GM21447 (cell line): ENCODE measurements at regions not wholly inside any gene's neighbourhood (a gene's known extent, or its start where the extent isn't known, plus 50 kb on each side); places are given as distances from the start of the nearest gene placed in this dataset.

ENCODE experiments used
- ATAC-seq: cut with Tn5 transposase; IDR thresholded peaks from one replicate; pipeline ENCODE4 v1.9.1; 2021; ENCODE audit not compliant: unreplicated experiment

DNA sequence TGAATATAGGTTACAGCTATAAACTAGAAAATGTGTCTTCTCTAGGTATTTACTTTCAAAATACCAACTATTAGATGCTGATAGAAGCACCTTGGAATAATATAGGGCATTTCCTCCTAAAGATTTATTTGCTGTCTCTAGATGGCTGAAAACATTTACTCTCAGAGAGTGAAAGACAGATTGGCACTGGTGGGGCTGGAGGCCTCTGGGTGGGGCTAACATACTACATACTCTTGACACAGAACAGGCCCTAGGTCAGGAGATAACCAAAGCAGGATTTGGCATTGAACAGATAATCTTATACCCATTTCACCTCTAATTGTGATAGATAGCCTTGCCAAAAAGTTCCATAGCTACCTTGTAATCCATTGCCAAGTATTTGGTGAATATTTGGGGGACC, 253.3 kb upstream of the TBC1D5 start:
- ATAC-seq = no peak

DNA sequence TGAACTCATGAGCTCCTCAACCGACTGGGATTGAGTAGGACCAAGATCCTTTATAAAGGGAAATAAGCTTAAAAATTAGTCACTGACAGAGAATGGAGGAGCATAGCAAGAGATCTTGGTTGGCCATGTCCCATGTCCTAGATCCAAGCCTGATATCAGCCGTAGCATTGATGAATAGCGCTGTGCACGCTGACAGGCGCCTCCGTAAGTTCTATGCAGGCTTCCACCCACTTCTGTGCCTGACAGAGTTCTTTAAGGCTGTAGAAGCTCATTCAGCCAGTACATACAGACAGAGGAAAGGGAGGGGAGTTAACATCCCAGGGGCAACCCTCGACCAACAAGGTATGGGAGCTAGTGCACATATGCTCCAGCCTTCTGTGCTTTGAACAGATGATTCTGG, 251.7 kb upstream of the TBC1D5 start:
- ATAC-seq = no peak

DNA sequence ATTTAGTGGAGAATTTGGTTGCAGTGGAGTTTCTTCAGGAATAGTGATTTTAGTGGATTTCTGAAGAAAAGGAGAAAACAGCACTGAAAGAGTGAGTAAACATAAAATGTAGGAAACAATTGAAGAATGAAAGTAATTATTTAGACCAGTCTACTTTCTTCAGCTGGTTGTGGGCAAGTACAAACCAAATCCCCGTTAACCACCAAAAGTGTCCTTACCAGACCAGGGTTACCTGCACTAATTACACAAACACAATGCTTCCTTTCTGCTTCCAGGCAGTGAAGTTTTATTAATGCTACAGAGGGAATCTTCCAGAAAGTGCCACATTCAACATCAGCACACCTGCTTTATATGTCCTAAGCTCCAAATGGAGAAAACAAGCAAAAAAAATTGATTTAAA, 248.0 kb upstream of the TBC1D5 start:
- no peak for ATAC-seq

DNA sequence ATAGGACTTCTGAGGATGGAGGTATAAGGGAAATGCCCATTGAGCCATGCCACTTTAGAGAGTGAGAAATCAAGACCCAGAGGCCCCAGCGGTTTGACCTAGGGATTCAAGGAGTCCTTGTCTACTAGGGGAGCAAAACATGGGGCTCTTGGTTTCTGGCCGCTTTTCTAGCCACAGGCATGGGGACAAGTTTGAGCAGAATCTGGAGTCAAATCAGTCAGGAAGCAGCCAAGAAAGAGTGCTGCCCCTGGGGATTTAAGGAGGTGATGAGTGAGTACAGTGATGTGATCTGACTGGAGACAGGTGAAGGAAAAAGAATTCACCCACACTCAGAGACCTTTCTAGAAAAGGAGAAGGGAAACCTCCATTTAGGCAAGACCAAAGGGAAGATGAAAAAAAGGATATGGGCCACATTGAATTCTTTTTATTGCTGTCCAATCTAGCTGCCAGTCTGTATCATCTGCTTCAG, 244.0 kb upstream of the TBC1D5 start:
- ATAC-seq = no peak

DNA sequence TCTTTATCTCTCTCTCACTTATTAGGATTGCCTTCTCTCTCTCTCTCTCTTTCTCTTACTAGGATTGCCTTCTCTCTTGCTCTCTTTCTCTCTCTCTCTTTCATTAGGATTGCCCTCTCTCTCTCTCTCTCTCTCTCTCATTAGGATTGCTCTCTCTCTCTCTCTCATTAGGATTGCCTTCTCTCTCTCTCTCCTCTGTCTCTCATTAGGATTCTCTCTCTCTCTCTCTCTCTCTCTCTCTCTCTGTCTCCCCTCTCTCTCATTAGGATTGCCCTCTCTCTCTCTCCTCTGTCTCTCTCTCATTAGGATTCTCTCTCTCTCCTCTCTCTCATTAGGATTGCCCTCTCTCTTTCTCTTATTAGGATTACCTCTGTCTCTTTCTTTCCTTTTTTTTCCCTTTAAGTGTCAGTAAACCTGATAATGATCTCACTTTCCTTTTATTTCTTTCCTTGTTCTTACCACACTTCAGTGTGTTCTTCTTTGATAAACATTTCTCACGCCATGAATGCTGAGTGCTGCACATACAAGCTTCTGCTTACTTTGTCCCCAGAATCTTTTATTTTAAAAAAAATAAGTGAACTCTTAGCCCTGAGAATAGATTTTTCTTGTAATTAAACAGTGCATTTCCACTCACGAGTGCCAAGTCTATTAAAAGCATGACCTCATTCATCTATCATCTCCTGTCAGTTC, 243.4 kb upstream of the TBC1D5 start:
- no peak for ATAC-seq

DNA sequence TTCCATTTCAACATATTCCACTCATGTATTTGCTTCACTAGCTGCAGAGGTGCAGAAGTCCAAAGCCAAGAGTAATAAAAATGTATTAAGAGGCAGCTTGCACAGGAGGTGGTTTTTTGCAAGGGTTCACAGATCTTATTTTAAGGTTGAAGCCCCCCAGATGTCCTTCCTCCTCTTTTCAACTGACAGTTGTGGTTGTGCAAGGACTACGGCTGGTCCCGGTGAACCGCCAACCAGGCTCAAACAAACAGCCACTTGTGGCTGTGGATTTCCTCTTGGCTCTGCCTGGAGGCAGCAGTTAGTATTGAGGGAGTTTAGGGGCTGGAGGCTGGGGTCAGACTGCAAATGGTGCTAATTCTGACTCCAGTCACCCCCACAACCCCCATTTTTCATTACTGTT, 240.7 kb upstream of the TBC1D5 start:
- ATAC-seq = no peak

DNA sequence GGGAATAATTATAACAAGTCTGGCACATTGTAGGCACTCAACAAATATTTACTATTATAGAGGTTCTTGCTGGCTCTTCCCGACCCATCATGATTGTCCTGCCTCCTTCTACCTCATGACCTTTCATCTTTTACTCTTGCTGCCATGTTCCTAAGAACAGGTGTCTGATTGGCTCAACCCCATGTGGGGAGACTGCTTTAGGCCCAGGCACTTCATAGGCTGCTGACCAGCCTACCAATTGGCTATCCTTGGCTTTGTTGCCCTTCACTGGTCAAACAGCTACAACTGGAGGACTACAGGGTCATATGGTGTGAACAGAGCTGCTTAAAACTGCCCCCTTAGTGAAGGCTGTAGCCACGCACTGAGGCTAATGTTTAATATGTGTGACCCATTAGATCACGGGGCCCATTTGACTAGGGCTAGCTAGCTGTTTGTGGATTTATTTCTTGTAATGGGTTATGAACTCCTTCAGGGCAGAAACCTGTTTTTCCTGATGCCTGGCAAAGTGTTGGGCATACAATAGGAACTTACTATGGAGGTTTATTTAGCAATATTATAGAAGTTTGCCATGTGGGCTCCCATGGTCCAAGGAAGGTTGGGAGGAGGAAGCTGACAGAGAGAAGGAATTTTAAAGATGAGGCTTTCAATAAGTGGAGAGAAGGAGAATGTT, 239.9 kb upstream of the TBC1D5 start:
- no peak for ATAC-seq

DNA sequence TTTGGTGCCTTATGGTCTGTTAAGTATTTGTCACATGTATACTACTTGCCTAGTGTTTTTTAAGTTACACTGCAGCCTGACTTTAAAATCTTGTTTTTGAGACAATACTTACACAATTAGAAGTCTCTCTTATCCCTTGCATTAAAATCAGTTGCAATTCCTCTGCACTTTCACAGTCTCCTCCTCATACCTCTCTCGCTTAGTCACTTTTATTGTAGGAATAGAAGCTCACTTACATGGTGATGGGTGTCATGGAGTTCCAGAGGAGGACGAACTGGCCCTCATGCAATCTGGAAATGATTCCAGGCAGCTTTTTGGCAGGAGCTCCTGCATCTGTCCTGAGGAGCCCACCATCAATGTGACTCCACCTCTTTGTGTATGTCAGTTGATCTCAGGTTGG, 238.4 kb upstream of the TBC1D5 start:
- ATAC-seq = no peak

DNA sequence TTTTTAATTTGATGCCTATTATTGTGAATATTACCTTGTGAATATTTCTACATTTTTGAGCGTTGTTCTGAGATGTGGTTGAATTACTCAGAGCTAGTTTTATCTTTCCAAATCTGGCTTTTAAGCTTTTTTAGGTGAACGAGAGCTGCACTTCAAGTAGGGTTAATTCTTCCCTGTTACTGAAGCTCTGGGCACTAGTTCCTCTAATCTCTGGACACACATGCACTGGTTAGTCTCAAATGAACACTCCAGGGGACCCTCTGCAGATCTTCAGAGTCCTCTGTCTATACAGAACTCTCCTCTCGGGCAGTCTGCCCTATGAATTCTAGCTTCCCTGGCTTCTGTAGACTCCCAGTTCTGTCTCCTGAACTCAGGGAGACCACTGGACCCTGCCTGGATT, 237.5 kb upstream of the TBC1D5 start:
- ATAC-seq = no peak

DNA sequence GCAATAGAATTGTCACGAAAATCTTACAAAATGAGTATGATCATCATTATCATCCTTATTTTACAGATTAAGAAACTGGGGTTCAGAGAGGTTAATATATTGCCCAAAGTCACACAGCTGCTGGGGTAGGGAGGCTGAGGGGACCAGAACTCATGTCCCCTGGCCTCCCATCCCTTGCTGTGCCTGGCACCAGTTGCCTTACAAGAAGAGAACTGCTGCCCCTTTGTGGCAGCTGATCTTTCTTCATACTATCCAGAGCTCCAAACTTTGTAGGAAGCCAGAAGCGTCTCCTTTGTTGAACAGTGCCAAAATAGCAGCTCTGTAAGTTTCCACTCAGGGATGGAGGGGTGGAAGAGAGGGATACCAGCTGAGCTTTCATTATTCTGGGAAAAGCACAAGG, 236.8 kb upstream of the TBC1D5 start:
- ATAC-seq = no peak

DNA sequence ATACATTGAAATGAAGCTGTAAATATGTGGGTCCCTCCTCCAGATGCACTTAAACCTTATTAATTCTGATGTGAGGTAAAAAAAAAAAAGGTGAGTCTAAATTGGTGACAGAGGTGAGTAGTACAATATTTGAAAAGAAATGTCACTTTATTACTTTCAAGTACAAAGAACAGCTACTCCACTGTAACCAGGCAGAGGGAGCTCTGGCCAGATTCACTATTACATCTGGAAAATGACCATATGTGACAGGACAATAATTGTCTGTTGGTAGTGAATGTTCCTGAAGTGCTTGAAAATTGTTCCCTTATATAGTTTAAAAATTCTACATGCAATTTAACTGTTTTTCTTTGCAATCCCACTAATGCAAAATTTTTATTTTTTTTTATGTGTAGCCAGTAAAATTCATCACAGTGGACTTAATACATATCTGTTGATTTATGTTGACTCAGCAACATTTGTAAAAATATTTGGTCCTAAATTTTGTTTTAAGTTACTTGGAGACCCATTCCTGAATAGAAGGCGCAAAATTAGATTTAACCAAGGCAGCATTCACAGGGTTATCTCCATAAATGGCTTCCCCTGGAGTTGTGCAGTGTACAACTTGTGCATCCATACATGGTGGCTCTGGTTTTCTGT, 231.9 kb upstream of the TBC1D5 start:
- no peak for ATAC-seq

DNA sequence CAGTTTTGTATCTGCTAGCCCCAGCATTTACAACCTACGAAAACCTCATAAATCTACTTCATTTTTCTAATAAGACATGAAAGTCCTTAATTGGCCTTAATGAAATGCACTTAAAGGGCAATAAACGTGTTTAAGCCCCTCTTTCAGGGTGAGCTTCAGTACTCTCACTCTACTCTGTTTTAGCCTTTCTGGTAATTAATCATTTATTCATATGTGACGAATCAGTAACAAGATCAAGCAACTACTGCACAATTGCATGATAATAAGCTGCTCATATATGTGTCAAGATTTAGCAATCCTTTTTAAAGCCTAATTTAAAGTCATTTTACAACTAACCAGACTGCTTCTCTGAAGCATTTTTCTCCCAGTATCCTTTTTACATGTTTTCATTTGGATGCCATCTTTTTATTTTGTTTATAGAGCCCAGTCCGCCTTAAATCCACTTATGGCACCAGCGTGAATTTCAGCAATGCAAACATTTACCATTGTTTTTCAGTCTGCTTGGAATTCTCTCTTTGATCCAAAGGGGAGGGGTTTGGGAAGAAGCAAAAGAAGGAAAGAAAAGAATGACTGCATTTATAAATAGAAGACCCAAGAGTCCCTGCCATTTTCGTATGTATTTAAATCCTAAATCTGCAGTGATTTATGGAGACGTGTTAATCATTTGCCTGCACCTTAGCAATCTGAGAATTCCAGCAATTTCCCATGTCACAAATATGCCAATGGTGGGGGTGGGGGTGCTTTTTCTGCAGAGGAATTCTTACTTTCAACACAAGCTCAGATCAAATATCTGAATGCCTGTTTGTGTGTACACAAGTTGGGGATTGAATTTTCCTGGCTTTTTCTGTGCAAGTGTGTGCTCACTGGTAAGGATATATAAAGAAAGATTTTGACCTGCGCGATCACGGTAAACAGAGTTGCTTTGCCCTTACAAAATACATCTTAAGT, 230.8 kb upstream of the TBC1D5 start:
- no peak for ATAC-seq

DNA sequence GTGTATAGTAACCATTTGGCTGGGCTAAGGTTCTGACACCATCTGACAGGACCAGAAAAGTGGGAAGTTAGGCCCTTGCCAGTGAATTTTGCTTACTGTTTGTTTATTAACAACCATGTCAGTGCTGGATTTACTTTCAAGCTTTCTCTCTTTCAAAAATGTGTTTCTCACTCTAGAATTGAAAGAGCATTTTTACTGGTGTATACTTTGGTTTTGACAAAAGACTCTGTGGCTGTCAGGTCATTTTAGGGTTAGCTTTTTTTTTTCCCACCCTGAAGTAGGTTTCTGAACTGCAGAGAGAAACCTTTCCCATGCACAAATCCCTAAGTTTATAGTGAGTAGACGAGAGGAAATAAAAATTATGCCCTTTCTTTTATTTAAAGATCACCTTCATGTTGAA, 230.0 kb upstream of the TBC1D5 start:
- no peak for ATAC-seq

DNA sequence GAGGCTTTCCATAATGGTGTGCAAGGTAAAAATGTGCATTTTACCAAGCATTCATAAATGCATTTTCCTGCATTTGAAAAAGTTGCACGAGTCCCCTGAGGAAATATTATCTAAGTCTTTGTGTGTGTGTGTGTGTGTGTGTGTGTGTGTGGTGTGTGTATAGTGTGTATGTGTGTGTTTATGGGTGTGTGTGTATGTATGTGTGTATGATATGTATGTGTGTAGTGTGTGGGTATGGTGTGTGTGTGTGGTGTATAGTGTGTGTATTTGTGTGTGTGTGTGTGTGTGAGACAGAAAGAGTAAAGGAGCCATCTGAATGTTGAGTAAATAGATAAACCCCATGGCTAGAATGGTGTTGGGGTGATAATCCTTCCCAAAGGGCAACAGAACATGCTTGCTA, 229.6 kb upstream of the TBC1D5 start:
- no peak for ATAC-seq

DNA sequence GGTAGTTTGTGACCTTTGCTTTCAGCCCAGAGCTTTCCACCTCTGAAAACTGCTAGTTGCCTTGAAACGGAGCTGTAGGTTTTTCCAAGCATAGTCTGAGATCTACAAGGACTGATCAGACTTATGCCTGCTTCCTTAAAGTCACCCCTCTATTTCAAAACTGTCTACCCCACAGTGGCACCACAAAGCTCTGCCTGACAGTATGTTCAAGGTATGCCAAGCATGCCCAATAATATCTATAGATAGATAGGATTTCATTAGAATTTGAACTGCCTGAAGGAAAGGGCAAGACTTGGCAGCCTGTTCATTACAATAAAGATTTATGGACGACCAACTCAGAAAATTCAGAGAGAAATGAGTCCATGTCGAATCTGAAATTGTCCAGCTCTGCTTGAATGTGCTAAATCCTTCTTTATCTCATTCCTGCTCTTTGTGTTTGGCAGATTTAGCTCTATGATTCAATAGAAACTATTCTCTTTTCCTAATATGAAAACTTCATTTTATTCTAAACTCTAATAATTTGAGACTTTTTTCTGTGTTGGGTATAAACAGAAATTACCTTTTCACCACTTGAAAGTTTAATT, 227.6 kb upstream of the TBC1D5 start:
- no peak for ATAC-seq

DNA sequence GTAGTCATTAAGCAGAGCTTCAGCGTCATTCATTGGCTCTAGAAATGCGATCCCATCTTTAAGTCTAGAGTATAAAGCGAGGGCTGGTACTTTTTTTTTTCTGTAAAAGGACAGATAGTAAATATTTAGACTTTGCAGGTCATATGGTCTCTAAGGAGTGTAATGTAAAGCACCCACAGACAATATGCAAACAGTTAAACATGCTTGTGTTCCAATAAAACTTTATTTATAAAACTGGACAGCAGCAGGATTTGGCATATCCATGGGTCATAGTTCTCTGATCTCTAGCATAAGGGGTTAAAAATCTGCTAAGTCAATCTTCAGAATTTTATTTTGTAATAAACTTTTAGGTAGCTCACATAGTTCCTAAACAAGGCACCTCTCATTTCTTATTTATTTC, 226.8 kb upstream of the TBC1D5 start:
- no peak for ATAC-seq

DNA sequence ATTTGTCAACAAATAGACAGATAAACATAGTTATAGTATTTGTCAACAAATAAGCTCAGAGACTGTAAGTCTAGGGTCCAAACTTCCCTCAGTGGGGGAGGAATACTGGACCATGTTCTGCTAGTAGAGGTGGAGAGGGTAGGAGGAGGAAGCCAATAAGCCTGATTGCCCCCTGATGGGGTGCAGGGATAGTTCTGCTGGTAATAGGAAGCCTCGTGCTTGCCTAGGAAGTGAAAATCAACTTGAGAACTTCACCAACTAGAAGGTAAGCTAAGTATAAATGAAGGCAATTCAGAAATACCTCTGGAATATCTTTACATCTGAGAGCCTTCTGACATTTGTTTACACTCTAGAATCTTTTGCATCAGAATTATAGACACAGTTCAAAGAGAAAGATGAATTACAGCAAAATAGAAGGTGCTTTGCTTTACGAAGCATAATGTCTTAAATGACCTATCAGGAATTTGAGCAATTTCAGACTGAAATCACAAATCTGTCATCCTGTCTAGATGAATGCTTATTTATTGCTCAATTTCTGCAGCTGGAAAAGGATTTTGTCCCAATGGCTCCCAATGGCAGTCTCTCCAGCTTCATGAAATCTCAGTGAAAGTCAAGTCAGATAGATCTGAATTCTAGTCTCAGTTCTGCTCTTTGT, 225.6 kb upstream of the TBC1D5 start:
- ATAC-seq = no peak

DNA sequence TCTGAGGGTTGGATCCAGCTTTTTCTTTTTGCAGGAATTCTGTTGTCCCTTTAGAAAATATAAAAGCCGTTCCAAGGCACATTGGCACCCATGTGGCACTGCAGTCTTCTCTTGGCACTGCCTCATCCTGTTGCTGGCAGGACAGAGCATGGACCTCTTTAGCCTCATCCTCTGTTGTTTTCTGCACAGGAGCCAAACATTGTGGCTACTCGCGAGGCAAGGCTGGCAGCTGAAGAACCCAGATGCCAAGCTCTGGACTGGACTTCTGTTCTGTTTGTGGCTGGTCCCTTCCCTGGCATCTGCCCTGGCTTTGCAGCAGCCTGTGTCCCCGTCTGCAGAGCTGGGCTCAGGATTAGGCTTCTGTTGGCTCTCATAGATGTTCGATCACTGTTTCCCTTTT, 224.7 kb upstream of the TBC1D5 start:
- ATAC-seq = no peak

DNA sequence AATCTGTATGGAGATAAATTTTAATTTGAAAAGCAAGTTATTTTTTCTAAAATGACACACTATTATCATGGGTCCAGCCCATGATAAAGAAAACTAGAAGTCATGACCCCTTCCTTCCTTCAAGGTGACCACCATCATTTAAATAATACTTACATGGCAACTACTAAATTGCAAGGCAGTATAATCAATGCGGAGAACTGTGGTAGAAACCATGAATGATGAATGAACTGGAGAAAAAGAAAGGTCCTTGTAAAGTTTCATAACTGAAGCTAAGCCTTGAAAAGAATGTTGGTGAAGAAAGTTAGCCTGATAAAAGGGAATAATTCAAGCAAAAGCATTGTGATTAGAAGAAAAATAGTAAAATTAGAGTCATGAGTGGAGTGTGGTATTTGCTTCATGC, 222.9 kb upstream of the TBC1D5 start:
- no peak for ATAC-seq

DNA sequence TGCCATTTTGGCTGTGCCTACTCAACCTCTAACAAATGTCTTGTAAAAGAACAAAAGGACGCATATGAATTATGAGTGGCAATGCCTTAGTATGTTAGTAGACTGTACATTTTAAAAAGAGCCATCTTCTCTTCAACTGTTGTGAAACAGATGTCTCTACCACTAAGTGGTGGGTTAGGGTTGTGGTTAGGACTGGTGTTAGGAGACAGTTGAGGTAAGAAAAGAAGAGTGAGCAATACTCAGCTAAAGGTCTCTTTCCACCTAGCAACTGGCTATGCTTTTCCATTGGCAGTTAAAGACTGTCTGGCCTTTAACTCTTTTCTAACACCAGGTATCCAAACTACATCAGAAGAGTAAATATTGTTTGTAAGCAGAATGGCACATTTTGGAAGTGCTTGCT, 221.7 kb upstream of the TBC1D5 start:
- ATAC-seq = no peak
